ENCODE measurements at regions not wholly inside any gene's neighbourhood (a gene's known extent, or its start where the extent isn't known, plus 50 kb on each side); places are given as distances from the start of the nearest gene placed in this dataset.
A peak's percentile ranks its signal among the peaks of the same experiment; 100 is the strongest.

- DNase-seq (ENCODE audit: low read depth) = no peak
Measured at GRCh38 chr11:127259102-127259501, 258.5 kb upstream of the KIRREL3 start.

GRCh38 chr11:127255209-127255608 lies 254.6 kb upstream of the KIRREL3 start:
- no peak for DNase-seq (ENCODE audit: low read depth)

- DNase-seq (ENCODE audit: low read depth) = peak; percentile 55
Measured at GRCh38 chr11:127252321-127252720, 251.8 kb upstream of the KIRREL3 start.

- no peak for DNase-seq (ENCODE audit: low read depth)
Measured at GRCh38 chr11:127249576-127249975, 249.0 kb upstream of the KIRREL3 start.

- DNase-seq (ENCODE audit: low read depth) = no peak
Measured at GRCh38 chr11:127248476-127248875, 247.9 kb upstream of the KIRREL3 start.

GRCh38 chr11:127247261-127247851 lies 246.8 kb upstream of the KIRREL3 start:
- no peak for DNase-seq (ENCODE audit: low read depth)

- no peak for DNase-seq (ENCODE audit: low read depth)
Measured at GRCh38 chr11:127242676-127243075, 242.1 kb upstream of the KIRREL3 start.

- no peak for DNase-seq (ENCODE audit: low read depth)
Measured at GRCh38 chr11:127238321-127238720, 237.8 kb upstream of the KIRREL3 start.

- DNase-seq (ENCODE audit: low read depth) = no peak
Measured at GRCh38 chr11:127236776-127237175, 236.2 kb upstream of the KIRREL3 start.

GRCh38 chr11:127233998-127234397 lies 233.4 kb upstream of the KIRREL3 start:
- no peak for DNase-seq (ENCODE audit: low read depth)

GRCh38 chr11:127230392-127230791 lies 229.8 kb upstream of the KIRREL3 start:
- DNase-seq (ENCODE audit: low read depth) = no peak

- DNase-seq (ENCODE audit: low read depth) = no peak
Measured at GRCh38 chr11:127226949-127227348, 226.4 kb upstream of the KIRREL3 start.

- DNase-seq (ENCODE audit: low read depth) = no peak
Measured at GRCh38 chr11:127226380-127226779, 225.8 kb upstream of the KIRREL3 start.

- no peak for DNase-seq (ENCODE audit: low read depth)
Measured at GRCh38 chr11:127225619-127226018, 225.0 kb upstream of the KIRREL3 start.

- DNase-seq (ENCODE audit: low read depth) = no peak
Measured at GRCh38 chr11:127224276-127224675, 223.7 kb upstream of the KIRREL3 start.

- DNase-seq (ENCODE audit: low read depth) = no peak
Measured at GRCh38 chr11:127223633-127224032, 223.1 kb upstream of the KIRREL3 start.

GRCh38 chr11:127223026-127223425 lies 222.5 kb upstream of the KIRREL3 start:
- no peak for DNase-seq (ENCODE audit: low read depth)

- no peak for DNase-seq (ENCODE audit: low read depth)
Measured at GRCh38 chr11:127219704-127220103, 219.1 kb upstream of the KIRREL3 start.

- DNase-seq (ENCODE audit: low read depth) = no peak
Measured at GRCh38 chr11:127218275-127218608, 217.7 kb upstream of the KIRREL3 start.

- DNase-seq (ENCODE audit: low read depth) = no peak
Measured at GRCh38 chr11:127217452-127218274, 217.1 kb upstream of the KIRREL3 start.

- DNase-seq (ENCODE audit: low read depth) = no peak
Measured at GRCh38 chr11:127205688-127206217, 205.2 kb upstream of the KIRREL3 start.

- DNase-seq (ENCODE audit: low read depth) = no peak
Measured at GRCh38 chr11:127203490-127203889, 202.9 kb upstream of the KIRREL3 start.

- no peak for DNase-seq (ENCODE audit: low read depth)
Measured at GRCh38 chr11:127202105-127202504, 201.5 kb upstream of the KIRREL3 start.
